HG03039 (cell line): ENCODE measurements at regions not wholly inside any gene's neighbourhood (a gene's known extent, or its start where the extent isn't known, plus 50 kb on each side); places are given as distances from the start of the nearest gene placed in this dataset.
"Not testable (repeated sequence)": the region's sequence is repeated elsewhere in the genome, so short reads cannot be mapped to it uniquely, and the experiment has no call there.

Source experiments
- ATAC-seq: cut with Tn5 transposase; IDR thresholded peaks from one replicate; pipeline ENCODE4 v1.9.1; 2021; ENCODE audit warnings: mild to moderate bottlenecking, moderate library complexity; ENCODE audit not compliant: unreplicated experiment

DNA sequence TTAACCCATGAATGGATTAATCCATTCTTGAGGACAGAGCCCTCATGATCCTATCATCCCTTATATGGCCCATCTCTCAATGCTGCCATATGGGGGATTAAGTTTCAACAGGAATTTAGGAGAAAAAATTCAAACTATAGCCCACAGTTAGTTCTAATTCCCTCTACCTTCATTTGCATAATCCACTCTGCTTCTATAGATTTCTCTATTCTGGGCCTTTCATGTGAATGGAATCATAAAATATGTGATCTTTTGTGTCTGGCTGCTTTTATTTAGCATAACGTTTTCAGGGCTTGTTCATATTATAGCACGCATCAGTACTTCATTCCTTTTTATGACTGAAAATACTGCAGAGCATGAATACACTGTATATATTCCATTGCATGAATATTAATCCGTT, 55.4 kb downstream of the CTSL start:
- no peak for ATAC-seq

- no peak for ATAC-seq
Observed at GRCh38 chr9:87783180-87783579, 57.3 kb downstream of the CTSL start.

GRCh38 chr9:87785315-87785970, 59.5 kb downstream of the CTSL start:
- not testable (repeated sequence) for ATAC-seq

- ATAC-seq, result no peak
Observed at GRCh38 chr9:87786423-87786822, 60.5 kb downstream of the CTSL start.

DNA sequence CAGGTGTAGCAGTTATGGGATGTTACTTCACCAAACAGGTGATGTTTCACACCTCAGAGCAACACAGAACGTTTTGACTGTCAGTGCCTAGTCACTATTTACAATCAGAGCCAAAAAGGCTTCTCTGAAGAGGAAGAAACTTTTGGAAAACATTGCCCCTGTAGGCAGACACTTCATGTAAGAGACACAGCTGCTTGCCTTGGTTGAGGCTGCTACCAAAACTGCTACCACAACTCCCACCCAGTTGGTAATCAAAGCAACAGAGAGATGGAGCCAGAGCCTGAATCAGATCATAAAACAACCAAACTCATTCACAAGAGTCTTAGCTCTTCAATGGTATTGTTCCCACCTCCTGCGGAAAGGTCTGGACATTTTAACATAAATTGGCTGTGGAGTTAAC, 61.0 kb downstream of the CTSL start:
- no peak for ATAC-seq

- no peak for ATAC-seq
Observed at GRCh38 chr9:87787735-87788134, 61.8 kb downstream of the CTSL start.

- peak; percentile 84 for ATAC-seq
Observed at GRCh38 chr9:87792831-87793288, 66.9 kb downstream of the CTSL start.

- ATAC-seq, result no peak
Observed at GRCh38 chr9:87793292-87793691, 67.4 kb downstream of the CTSL start.

DNA sequence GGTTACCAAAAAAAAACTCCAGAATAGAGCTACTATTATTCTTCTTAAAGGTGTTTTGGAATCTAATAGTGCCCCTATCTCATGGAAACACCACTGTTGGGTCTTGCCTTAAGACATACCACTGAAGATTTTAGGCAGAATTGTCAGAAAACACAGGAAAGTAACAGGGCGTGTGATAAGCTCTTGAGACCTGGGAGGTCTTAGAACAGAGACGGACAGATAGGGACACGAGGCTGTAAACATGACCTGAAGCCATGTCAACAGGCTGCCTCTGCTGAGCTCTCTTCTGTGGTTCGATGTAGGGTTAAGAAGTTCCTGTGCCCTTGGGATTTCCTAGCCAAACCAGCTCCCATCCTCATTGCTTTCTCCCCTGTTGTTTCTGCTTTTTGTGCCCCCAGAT, 69.3 kb downstream of the CTSL start:
- no peak for ATAC-seq

GRCh38 chr9:87796196-87796595, 70.3 kb downstream of the CTSL start:
- no peak for ATAC-seq

- ATAC-seq, result no peak
Observed at GRCh38 chr9:87798261-87798833, 72.4 kb downstream of the CTSL start.

DNA sequence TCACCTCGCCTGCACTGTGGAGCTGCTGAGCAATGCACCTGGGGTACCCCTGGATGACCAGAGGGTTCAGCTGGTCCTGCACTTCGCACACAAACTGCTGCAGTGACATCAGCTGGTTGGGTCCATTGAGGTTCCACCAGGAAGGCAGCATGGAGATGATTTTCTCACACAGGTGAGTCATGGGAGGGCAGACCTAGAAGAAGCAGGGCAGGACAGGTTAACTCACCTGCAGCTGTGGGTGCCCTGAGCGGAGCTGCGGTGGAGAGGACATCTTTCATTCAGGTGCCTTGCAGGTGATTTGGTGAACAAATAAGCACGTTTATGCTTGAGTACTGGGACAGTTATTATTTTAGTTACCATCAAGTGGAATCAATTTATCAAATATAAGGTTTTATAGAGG, 73.6 kb downstream of the CTSL start:
- no peak for ATAC-seq

DNA sequence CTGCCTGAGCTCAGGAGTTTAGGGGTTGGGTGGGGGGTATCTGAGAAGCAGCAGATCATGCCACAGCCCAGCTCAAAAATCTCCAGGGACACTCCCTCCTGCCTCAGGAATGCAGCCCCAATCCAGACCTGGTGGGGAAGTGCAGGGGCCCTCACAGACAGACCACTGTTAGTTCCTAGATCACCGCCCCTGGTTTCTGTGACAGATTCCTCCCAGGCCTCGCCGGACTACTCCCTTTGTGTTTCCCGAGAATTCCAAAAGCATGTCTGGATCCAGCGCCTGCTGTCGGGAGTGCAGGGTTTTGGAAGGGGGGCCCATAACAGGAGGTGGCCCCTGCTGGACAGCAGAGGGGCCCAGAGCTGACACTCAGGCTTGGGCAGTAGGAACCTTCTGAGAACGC, 74.5 kb downstream of the CTSL start:
- no peak for ATAC-seq

DNA sequence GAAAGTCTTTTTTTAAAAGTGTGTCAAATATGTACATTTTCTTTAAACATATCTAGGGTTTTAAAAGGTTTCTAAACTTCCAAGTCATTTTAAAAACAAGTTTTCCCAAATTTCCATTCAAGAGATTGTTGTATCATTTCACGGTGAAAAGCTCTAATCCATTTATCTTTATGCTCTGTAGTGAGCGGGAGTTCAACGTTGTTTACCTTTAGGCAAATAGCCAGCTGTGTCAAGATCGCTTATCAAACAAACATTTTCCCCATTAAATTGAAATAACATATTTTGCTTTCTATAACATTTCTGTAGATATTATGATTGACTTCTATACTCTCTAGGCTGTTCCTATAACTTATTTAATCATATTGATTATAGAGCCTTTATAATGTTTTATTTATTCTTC, 75.1 kb downstream of the CTSL start:
- ATAC-seq, result no peak

DNA sequence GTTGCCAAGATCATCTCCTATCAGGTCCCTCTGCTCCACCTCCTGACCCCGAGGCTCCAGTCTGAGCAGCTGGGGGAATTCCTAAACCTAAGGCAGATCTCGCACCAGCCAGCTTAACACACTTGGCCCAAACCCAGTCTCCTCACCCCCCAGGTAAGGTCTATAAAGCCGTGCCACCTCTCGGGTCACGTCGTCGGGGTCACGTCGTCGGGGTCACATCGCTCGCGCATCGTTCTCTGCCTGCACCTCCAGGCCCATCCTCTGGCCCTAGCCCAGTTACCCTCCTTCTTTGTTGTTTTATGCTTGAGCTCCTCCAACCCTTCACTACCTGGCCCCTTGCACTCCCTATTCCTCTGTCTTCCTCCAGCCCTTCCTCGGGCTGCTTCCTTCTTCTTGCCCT, 77.2 kb downstream of the CTSL start:
- ATAC-seq, result no peak

- no peak for ATAC-seq
Observed at GRCh38 chr9:87803623-87804345, 77.9 kb downstream of the CTSL start.

DNA sequence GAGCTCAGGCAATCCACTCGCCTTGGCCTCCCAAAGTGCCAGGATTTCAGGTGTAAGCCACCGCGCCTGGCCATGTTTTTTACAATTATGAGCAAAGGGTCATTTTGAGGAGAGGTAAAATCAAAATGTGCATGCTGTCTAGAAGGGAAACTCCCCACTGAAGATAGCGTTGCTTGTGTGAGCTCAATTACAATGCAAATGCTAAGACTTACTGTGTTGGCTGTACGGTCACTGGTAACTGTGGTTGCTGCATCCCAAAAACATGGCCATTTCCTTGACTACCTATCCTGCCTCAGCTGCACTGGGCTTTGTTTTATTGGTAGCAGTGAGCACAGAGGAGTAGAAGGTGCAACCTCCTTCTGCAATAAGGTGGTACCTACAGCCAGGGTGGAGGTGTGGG, 77.4 kb upstream of the SPATA31E1 start:
- no peak for ATAC-seq

GRCh38 chr9:87810008-87810407, 72.7 kb upstream of the SPATA31E1 start:
- no peak for ATAC-seq

DNA sequence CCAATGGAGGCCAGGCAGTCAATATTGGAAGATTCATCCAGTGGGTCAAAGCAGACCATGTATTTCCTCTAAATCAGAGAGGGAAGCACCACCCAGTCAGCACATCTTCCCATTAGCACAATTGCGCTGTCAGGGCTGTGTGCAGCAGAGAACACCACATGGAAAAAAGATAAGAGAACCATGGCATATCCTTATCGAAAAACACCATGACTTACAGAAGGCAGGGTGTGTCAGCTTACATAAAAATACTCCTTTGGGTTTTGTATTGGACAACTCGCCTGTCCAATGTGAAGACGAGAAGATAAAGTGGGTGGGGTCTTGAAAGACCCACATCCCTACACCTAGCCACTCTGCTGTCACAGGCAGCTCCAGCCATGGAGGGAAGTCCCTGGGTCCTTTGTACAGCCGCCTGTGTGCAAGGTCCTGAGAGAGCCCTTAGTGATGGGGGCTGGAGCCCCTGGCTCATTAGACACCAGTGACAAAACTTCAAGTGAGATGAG, 71.9 kb upstream of the SPATA31E1 start:
- ATAC-seq, result no peak

DNA sequence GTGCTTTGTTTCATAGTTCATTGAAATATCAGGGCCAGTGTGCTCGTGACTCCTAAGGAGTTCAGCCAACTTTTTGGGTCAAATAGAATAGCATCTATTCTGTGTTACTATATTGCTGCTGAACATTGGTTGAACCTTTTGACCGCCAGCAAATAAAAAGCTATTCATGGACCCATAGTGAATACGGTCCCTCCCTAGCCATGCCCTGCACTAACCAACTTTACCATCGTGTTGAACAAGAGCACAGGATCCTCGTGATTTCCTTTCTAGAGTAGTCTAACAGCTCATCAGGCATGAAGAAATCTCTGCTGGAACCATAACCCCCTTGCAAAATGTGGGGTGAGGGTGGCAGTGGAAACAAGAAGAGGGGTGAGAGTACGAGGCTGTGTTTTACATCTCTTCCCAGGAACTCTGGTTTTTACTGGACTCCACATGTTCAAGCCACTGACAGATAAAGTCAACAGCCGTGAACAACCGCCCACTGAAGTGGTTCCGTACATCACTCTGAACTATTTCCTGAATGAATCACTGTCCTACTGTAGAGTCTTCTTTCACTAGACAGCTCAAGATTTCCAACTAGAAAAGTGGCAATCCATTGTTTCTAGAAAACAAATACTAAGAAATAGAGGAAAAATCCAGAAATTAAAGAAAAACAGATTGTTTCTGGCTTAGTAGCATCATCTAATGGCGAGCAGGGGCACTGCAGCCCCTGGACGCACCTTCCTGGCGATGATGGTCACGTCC, 70.1 kb upstream of the SPATA31E1 start:
- ATAC-seq, result no peak

DNA sequence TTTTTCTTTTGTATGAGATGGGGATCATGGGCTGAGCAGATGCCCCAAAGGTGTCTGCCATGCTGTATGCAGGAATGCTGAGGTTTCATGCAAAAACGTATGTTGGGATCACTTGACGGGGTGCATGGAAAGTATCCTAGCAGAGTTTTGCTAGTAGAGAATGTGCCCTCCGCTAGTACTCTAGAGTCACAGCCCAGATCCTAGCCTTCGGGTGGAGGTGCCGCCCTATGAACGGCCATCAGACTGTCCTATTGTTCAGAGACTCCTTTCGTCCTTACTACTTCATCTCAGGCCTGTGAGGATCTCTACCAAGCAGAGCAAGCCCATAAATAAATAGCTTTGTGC, 69.6 kb upstream of the SPATA31E1 start:
- ATAC-seq, result no peak

- ATAC-seq, result no peak
Observed at GRCh38 chr9:87816036-87816435, 66.6 kb upstream of the SPATA31E1 start.
